ENCODE measurements at regions not wholly inside any gene's neighbourhood (a gene's known extent, or its start where the extent isn't known, plus 50 kb on each side); places are given as distances from the start of the nearest gene placed in this dataset.

DNA sequence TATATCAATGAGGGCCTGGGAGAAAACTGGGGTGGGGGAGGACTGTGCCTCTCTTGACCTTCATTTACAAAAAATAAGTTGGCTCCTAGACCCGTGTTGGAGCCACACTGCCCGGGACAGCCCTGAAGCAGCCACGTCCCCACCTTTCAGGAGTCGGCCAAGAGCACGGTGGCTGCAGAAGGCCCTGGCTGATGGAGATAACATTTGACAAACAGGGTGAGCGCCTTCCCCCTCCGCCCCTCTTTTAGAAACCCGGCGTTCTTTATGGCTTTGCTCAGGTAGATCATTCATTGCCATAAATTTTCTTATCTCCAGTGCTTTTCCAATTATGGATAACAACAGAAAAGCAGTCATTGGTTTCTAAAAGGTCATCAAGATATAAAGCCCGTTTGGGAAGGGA lies 398.1 kb upstream of the TNRC6C start:
- TF ChIP-seq POLR2A (IDR thresholded peaks at IDR 0.05) (no peak), POLR2AphosphoS5 (IDR thresholded peaks at IDR 0.05) (no peak), EP300 (IDR thresholded peaks at IDR 0.05) (no peak)
- TF ChIP-seq, protein P1, sequence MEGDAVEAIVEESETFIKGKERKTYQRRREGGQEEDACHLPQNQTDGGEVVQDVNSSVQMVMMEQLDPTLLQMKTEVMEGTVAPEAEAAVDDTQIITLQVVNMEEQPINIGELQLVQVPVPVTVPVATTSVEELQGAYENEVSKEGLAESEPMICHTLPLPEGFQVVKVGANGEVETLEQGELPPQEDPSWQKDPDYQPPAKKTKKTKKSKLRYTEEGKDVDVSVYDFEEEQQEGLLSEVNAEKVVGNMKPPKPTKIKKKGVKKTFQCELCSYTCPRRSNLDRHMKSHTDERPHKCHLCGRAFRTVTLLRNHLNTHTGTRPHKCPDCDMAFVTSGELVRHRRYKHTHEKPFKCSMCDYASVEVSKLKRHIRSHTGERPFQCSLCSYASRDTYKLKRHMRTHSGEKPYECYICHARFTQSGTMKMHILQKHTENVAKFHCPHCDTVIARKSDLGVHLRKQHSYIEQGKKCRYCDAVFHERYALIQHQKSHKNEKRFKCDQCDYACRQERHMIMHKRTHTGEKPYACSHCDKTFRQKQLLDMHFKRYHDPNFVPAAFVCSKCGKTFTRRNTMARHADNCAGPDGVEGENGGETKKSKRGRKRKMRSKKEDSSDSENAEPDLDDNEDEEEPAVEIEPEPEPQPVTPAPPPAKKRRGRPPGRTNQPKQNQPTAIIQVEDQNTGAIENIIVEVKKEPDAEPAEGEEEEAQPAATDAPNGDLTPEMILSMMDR (IDR thresholded peaks at IDR 0.05), result no peak

Data from stomach (tissue), 4 donors.